ENCODE measurements at regions not wholly inside any gene's neighbourhood (a gene's known extent, or its start where the extent isn't known, plus 50 kb on each side); places are given as distances from the start of the nearest gene placed in this dataset.

GRCh38 chr2:65638443-65638842 is 206.0 kb upstream of the SPRED2 start:
- Histone ChIP-seq H3K27me3 (peaks cover 21% of the 10 kb centered on the region), H3K27ac (peak overlapping the region in 3 of 4 donors; percentile 18 to 58 (median 27)), H3K4me3 (no peak overlapping the region), H3K36me3 (no peaks in the 10 kb centered on the region), H3K9me3 (no peaks in the 10 kb centered on the region), H3K4me1 (peaks cover 0 to 6% (median 2%) of the 10 kb centered on the region in 4 donors)
- no peak for DNase-seq
- TF ChIP-seq EP300 (IDR thresholded peaks at IDR 0.05; ENCODE audit: low read depth) (no peak), CTCF (IDR thresholded peaks at IDR 0.05) (no peak), POLR2A (IDR thresholded peaks at IDR 0.05) (no peak), POLR2AphosphoS5 (IDR thresholded peaks at IDR 0.05) (no peak)
- intact Hi-C loops (cut with DNase I; ENCODE audit: low total_unique reads) (loop anchor here (5.0 kb wide), 1 partner anchor 794 kb away; no protein-coding TSS in a partner anchor), in situ Hi-C loops (cut with MboI; ENCODE audit: low pct_ligation_motif_present in 1 of 4, low pct_unique_long_range_greater_than_20kb in 1 of 4, low sequenced_read_pairs in 3 of 4) (no loop called here)

- no peaks in the 10 kb centered on the region for H3K36me3 ChIP-seq
- no peak overlapping the region for H3K4me3 ChIP-seq
- intact Hi-C loops (cut with DNase I; ENCODE audit: low total_unique reads) = loop anchor here (5.0 kb wide), 1 partner anchor 795 kb away; no protein-coding TSS in a partner anchor
- 51 to 60% methylated on average over 5 to 7 of the region's 7 CpGs for WGBS, 2 donors (ENCODE audit: low coverage in 1 of 2)
- DNase-seq = no peak
- H3K4me1 ChIP-seq = peaks cover 0 to 6% (median 2%) of the 10 kb centered on the region in 4 donors
- no peak overlapping the region for H3K27ac ChIP-seq
- no peak for TF ChIP-seq POLR2AphosphoS5 (IDR thresholded peaks at IDR 0.05)
- no peak for TF ChIP-seq CTCF (IDR thresholded peaks at IDR 0.05)
- TF ChIP-seq EP300 (IDR thresholded peaks at IDR 0.05; ENCODE audit: low read depth) = no peak
- TF ChIP-seq POLR2A (IDR thresholded peaks at IDR 0.05) = no peak
- no peaks in the 10 kb centered on the region for H3K9me3 ChIP-seq
- in situ Hi-C loops (cut with MboI; ENCODE audit: low pct_ligation_motif_present in 1 of 4, low pct_unique_long_range_greater_than_20kb in 1 of 4, low sequenced_read_pairs in 3 of 4) = no loop called here
- peaks cover 21% of the 10 kb centered on the region for H3K27me3 ChIP-seq
Measured at GRCh38 chr2:65636813-65637483, 204.5 kb upstream of the SPRED2 start.

GRCh38 chr2:65636024-65636423 is 203.6 kb upstream of the SPRED2 start:
- TF ChIP-seq CTCF (IDR thresholded peaks at IDR 0.05) (no peak), POLR2A (IDR thresholded peaks at IDR 0.05) (no peak), POLR2AphosphoS5 (IDR thresholded peaks at IDR 0.05) (no peak), EP300 (IDR thresholded peaks at IDR 0.05; ENCODE audit: low read depth) (no peak)
- no peaks in the 10 kb centered on the region for H3K36me3 ChIP-seq
- WGBS, 2 donors (ENCODE audit: low coverage in 1 of 2) = 58 to 76% methylated on average over 2 of the region's 2 CpGs
- H3K9me3 ChIP-seq = no peaks in the 10 kb centered on the region
- no peak overlapping the region for H3K27ac ChIP-seq
- DNase-seq = no peak
- intact Hi-C loops (cut with DNase I; ENCODE audit: low total_unique reads) (loop anchor here (5.0 kb wide), 1 partner anchor 796 kb away; no protein-coding TSS in a partner anchor), in situ Hi-C loops (cut with MboI; ENCODE audit: low pct_ligation_motif_present in 1 of 4, low pct_unique_long_range_greater_than_20kb in 1 of 4, low sequenced_read_pairs in 3 of 4) (no loop called here)
- peaks cover 0 to 6% (median 2%) of the 10 kb centered on the region in 4 donors for H3K4me1 ChIP-seq
- no peak overlapping the region for H3K4me3 ChIP-seq
- H3K27me3 ChIP-seq = peaks cover 21% of the 10 kb centered on the region

GRCh38 chr2:65634304-65634703 is 201.9 kb upstream of the SPRED2 start:
- no peaks in the 10 kb centered on the region for H3K36me3 ChIP-seq
- in situ Hi-C loops (cut with MboI; ENCODE audit: low pct_ligation_motif_present in 1 of 4, low pct_unique_long_range_greater_than_20kb in 1 of 4, low sequenced_read_pairs in 3 of 4) (no loop called here), intact Hi-C loops (cut with DNase I; ENCODE audit: low total_unique reads) (no loop called here)
- WGBS, 2 donors (ENCODE audit: low coverage in 1 of 2) = 38 to 65% methylated on average over 1 to 4 of the region's 4 CpGs
- H3K4me3 ChIP-seq = no peak overlapping the region
- no peak for TF ChIP-seq CTCF (IDR thresholded peaks at IDR 0.05)
- TF ChIP-seq POLR2AphosphoS5 (IDR thresholded peaks at IDR 0.05) = no peak
- no peak for TF ChIP-seq EP300 (IDR thresholded peaks at IDR 0.05; ENCODE audit: low read depth)
- TF ChIP-seq POLR2A (IDR thresholded peaks at IDR 0.05) = no peak
- H3K9me3 ChIP-seq = no peaks in the 10 kb centered on the region
- DNase-seq = no peak
- peaks cover 0 to 2% (median 0%) of the 10 kb centered on the region in 4 donors for H3K4me1 ChIP-seq
- H3K27me3 ChIP-seq = peaks cover 16% of the 10 kb centered on the region
- H3K27ac ChIP-seq = no peak overlapping the region
